Skeletal muscle tissue (tissue), 3 donors: ENCODE measurements at regions not wholly inside any gene's neighbourhood (a gene's known extent, or its start where the extent isn't known, plus 50 kb on each side); places are given as distances from the start of the nearest gene placed in this dataset.
"Not testable (repeated sequence)": the region's sequence is repeated elsewhere in the genome, so short reads cannot be mapped to it uniquely, and the experiment has no call there.

ENCODE experiments used
- H3K27ac ChIP-seq: one replicate; pipeline ENCODE4 v1.7.0; 2013; ENCODE audit warnings: mild to moderate bottlenecking, low read depth, low read length, inconsistent platforms
- H3K27me3 ChIP-seq, 3 donors: one replicate each; pipeline ENCODE4 v1.7.0; 2013; ENCODE audit warnings: low read length in 3 of 3; ENCODE audit not compliant: control insufficient read depth in 3 of 3, insufficient read depth in 3 of 3
- H3K36me3 ChIP-seq, 3 donors: one replicate each; pipeline ENCODE4 v1.7.0; 2013; ENCODE audit warnings: low read length in 3 of 3; ENCODE audit not compliant: control insufficient read depth in 3 of 3, insufficient read depth in 3 of 3
- H3K4me1 ChIP-seq, 3 donors: one replicate each; pipeline ENCODE4 v1.7.0; 2013; ENCODE audit warnings: low read length in 3 of 3, mild to moderate bottlenecking in 3 of 3; ENCODE audit not compliant: control insufficient read depth in 3 of 3, insufficient read depth in 3 of 3
- H3K4me3 ChIP-seq, 3 donors: one replicate each; pipeline ENCODE4 v1.7.0; 2013; ENCODE audit warnings: low read length in 3 of 3
- H3K9ac ChIP-seq, 3 donors: one replicate each; pipeline ENCODE4 v1.7.0; 2013; ENCODE audit warnings: low read length in 3 of 3, mild to moderate bottlenecking in 3 of 3, moderate library complexity in 2 of 3, low read depth in 1 of 3
- H3K9me3 ChIP-seq, 3 donors: one replicate each; pipeline ENCODE4 v1.7.0; 2013; ENCODE audit warnings: low read length in 3 of 3; ENCODE audit not compliant: control insufficient read depth in 3 of 3
- donor health status: Osteomylitis.

DNA sequence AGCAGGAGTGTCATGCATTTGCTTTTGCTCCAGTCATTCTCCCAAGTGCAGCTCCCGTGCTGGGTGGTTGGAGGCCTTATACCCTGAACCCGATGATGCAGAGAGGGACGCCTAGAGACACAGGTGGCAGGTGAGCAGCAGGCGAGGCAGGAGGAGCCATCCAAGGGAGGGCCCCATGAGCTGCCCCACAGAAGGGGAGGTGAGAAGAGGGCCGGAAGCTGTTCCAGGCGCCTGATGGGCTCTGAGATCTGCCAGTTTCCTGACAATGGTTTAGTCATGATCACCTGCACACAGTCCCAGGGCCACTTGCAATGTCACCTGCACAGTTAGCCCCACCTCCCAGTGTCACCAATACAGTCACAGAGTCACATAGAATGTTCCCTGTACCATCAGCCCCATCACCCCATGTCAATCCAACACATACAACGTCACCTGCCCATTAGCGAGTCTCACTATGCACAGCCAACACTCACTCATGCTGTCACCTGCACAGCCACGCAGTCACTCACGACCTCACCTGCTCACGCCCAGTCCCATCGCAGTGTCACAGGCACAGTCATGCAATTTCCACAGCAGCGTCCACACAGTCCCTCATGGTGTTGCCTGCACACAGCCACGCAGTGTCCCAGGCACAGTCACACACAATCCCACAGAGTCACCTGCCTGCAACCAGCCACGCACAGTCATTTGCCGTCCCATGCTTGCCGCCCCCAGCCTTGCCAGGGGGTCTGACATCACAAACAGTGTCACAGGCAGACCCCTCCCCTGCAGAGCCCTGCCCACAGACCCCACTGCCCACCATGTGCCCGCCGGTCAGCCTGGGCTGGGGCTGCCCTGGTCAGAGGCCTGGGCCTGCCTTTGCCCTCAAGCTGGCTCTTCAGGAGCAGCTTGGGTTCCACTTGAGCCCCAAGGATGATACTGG, 113.4 kb downstream of the LHX2 start:
- H3K4me3 ChIP-seq = no peak overlapping the region

DNA sequence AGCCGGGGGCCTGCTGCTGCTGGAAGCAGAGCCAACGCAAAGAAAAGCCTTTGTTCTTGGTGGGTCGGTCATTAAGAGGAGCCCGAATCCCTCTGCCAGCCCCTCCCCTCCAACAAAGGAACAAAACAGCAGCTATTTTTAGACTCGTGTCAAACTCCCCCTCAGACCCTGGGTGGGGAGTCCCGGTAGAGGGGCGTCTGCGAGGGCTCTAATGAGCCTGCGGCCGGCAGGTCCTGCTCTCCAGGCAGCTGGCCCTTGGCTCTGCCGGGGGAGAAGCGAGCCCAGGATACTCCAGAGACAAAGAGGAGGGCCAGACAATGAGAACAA, 114.0 kb downstream of the LHX2 start:
- Histone ChIP-seq H3K27me3 (peaks cover 0 to 9% (median 6%) of the 10 kb centered on the region in 3 donors), H3K9ac (no peak overlapping the region), H3K27ac (no peak overlapping the region), H3K36me3 (no peaks in the 10 kb centered on the region), H3K9me3 (peaks cover 0 to 3% (median 2%) of the 10 kb centered on the region in 3 donors), H3K4me1 (no peaks in the 10 kb centered on the region), H3K4me3 (no peak overlapping the region)

More for the DNA sequence above, 113.4 kb downstream of the LHX2 start:
- Histone ChIP-seq H3K36me3 (no peaks in the 10 kb centered on the region), H3K4me1 (no peaks in the 10 kb centered on the region), H3K9ac (no peak overlapping the region), H3K27me3 (peaks cover 0 to 7% (median 0%) of the 10 kb centered on the region in 3 donors), H3K9me3 (peaks cover 0 to 3% (median 2%) of the 10 kb centered on the region in 3 donors), H3K27ac (no peak overlapping the region)

DNA sequence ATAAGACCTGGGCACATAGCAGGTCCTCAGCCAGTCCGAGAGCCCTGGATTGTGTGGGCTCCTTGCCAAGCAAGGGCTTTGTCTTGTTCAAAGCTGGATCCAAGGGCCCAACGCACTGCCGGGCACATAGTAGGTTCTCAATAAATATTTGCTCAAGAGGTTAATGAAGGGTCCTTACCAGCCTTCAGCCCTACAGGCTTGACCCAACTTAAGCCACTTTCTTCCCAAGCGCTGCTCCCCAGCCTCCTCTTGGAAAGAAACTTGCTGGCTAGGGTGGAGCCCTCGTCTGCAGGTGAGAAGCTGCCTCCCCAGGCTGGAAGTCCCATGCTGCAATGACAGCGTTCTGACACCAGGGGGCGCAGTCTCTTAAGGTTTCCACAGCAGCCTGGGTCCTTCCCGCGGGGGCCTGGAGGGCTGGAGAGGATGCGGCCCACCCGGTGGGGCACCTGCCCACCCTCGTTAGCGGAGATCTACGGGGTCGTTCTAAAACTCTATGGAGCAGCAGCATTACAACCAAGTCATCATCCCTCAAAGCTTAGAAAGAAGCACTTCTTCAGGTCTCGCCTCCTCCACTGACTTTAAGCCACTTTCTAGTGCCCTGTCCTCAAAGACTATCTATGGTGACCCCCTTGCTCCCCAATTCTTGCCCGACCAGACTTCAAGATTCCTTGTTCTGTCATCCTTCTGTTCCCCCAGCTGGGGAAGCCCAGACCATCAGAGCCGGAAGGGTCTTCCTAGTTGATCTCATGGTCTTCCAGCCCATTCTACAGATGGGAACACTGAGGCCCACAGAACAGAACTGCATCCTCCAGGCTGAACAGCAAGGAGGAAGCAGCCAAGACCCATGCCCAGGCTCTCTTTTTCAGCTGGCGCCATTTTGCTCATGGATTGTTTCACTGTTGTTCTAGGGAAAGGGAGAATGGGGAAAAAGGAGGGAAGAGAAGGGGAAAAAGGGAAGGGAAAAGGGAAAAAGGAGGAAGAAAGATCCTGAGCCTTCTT, 115.4 kb downstream of the LHX2 start:
- H3K4me3 ChIP-seq = no peak overlapping the region
- H3K9me3 ChIP-seq = peaks cover 0 to 3% (median 2%) of the 10 kb centered on the region in 3 donors
- H3K9ac ChIP-seq = no peak overlapping the region
- H3K36me3 ChIP-seq = no peaks in the 10 kb centered on the region
- no peak overlapping the region for H3K27ac ChIP-seq
- H3K4me1 ChIP-seq = no peaks in the 10 kb centered on the region
- H3K27me3 ChIP-seq = peaks cover 0 to 11% (median 11%) of the 10 kb centered on the region in 3 donors

DNA sequence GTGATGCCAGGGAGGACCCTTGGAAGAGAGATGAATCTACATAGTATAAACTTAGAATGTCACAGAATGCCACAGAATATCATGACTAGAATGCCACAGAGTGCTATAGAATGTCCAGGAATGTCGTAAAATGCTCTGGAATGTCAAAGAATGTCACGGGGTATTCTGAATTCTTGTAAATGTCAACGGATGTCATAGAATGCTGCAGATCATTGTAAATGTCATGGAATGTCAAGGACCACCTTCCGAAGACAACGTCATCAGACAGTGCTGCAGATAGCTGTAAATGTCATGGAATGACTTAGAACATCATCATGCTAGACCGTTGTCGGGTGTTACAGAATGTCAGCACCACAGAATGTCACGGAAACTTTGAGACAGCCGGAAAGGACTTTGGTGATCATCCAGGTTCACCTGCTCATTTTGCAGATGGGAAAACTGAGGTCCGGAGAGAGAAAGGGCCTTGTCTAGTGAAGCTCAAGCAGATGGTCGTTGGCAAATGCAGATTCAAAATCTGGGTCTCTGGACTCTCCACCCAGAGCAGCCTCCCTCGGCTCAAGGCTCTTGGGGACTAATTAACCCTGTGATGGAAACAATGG, 117.1 kb downstream of the LHX2 start:
- Histone ChIP-seq H3K9ac (no peak overlapping the region), H3K36me3 (no peaks in the 10 kb centered on the region), H3K27ac (no peak overlapping the region), H3K9me3 (no peaks in the 10 kb centered on the region), H3K27me3 (peaks cover 0 to 11% (median 11%) of the 10 kb centered on the region in 3 donors), H3K4me1 (no peaks in the 10 kb centered on the region), H3K4me3 (no peak overlapping the region)

DNA sequence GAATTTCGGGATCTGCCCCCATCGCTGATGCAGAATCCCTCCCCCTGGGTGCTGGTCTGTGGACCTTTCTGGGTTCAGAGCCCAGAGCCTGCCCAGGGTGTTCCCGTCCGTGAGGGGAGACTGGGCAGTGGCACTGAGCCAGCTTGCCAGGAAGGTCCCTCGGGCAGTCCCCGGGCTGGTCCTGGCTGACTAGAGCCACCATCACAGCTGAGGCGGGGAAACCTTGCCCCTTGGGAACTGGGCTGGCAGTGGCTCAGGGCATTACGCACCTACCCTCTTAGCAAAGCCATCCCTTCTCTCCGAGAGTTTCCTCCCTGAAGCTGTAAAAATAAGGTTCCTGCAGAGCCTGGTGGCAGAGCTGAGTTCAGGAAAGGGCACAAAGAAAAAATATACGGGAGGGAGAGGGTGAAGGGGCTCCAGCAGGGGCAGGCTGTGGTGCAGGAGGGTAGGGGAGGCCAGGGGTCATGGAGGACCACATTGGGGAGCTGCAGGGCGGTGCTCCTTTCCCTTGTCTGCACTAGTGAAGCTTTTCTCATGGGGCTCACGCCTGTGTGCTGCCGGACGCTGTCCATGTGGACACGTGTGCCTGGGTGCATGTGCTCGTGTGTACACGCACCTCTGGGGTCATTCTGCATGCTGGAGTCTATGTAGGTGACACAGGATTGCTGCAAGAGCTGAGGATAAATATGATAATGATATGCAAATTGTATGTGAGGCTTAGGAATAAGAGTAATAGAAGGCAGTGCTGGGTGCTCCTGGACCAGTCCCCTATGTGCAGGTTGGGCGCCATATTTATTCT, 118.9 kb downstream of the LHX2 start:
- Histone ChIP-seq H3K4me1 (no peaks in the 10 kb centered on the region), H3K9ac (no peak overlapping the region), H3K4me3 (no peak overlapping the region), H3K27me3 (peaks cover 0 to 11% (median 7%) of the 10 kb centered on the region in 3 donors), H3K27ac (no peak overlapping the region), H3K9me3 (no peaks in the 10 kb centered on the region), H3K36me3 (no peaks in the 10 kb centered on the region)

DNA sequence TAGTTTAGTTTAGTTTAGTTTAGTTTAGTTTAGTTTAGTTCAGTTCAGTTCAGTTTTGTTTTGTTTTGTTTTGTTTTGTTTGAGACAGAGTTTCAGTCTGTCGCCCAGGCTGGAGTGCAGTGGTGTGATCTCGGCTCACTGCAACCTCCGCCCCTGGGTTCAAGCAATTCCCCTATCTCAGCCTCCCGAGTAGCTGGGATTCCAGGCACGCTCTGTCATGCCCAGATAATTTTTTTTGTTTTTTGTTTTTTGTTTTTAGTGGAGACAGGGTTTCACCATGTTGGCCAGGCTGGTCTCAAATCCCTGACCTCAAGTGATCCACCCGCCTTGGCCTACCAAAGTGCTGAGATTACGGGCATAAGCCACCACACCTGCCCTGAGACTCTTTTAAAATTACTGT, 120.0 kb downstream of the LHX2 start:
- H3K4me1 ChIP-seq = not testable (repeated sequence)

DNA sequence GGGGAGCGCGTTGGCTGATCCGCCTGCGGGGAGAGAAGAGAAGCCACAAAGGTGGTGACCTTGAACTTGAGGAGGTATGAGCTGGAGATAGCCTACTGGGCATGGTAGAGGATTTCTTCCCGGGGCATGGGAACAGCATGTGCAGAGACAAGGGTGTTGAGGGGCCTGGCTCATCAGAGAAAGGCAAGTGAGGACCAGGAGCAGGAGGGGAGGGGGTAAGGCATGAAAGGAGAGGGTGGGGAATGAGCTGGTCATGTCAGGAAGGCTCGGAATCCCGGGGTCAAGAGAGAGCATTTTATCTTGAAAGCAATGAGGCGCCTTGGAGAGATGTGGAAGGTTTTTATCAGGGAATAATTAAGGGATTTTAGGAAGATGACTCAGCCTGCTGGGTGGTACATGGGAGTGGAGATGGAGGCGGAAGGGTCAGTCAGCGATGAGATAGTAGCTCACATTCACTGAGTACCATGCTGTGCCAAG, 121.1 kb downstream of the LHX2 start:
- Histone ChIP-seq H3K27ac (no peak overlapping the region), H3K36me3 (no peaks in the 10 kb centered on the region), H3K27me3 (peaks cover 0 to 15% (median 3%) of the 10 kb centered on the region in 3 donors), H3K4me1 (no peaks in the 10 kb centered on the region), H3K4me3 (no peak overlapping the region), H3K9me3 (no peaks in the 10 kb centered on the region), H3K9ac (no peak overlapping the region)

More for the DNA sequence above, 120.0 kb downstream of the LHX2 start:
- not testable (repeated sequence) for H3K9ac ChIP-seq, H3K9me3 ChIP-seq, H3K27ac ChIP-seq, H3K36me3 ChIP-seq, H3K4me3 ChIP-seq
- peaks cover 0 to 11% (median 3%) of the 10 kb centered on the region in 3 donors for H3K27me3 ChIP-seq

DNA sequence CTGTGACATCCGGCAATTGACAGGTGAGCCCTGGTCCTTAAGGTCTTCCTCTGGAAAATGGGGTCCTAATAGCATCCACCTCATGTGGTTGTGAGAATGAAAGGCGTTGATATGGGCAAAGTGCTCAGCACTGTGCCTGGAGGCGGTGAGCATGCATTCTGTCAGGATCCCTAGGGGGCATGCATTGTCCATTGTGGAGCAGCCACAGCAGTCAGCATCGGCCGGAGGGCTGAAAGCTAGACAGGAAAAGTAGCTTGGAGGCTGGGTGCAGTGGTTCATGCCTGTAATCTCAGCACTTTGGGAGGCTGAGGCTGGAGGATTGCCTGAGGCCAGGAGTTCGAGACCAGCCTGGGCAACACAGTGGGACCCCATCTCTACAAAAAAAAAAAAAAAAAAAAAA, 122.2 kb downstream of the LHX2 start:
- Histone ChIP-seq H3K27me3 (peaks cover 0 to 15% (median 3%) of the 10 kb centered on the region in 3 donors), H3K4me3 (no peak overlapping the region), H3K9ac (no peak overlapping the region), H3K36me3 (no peaks in the 10 kb centered on the region), H3K9me3 (no peaks in the 10 kb centered on the region), H3K27ac (no peak overlapping the region), H3K4me1 (no peaks in the 10 kb centered on the region)

DNA sequence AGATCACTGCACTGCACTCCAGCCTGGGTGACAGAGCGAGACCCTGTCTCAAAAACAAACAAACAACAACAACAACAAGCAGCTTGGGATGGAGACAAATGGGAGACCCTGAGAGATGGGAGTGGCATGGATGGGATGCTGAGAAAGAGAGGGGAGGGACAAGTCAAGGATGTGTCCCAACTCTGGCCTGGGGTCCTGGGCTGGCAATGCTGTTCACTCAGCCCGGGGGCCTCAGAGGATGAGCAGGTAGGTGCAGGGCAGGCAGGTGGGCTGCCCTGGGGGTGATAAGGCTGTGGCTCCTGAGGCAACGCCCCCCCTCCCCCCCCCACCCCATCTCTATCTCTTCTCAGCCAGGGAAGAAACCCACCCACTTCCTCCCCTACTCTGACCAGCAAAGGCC, 123.0 kb downstream of the LHX2 start:
- H3K4me3 ChIP-seq = no peak overlapping the region
- H3K9me3 ChIP-seq = no peaks in the 10 kb centered on the region
- H3K36me3 ChIP-seq = no peaks in the 10 kb centered on the region
- H3K27ac ChIP-seq = no peak overlapping the region
- H3K9ac ChIP-seq = no peak overlapping the region
- peaks cover 0 to 15% (median 3%) of the 10 kb centered on the region in 3 donors for H3K27me3 ChIP-seq
- H3K4me1 ChIP-seq = no peaks in the 10 kb centered on the region
